ENCODE measurements at regions not wholly inside any gene's neighbourhood (a gene's known extent, or its start where the extent isn't known, plus 50 kb on each side); places are given as distances from the start of the nearest gene placed in this dataset.

DNA sequence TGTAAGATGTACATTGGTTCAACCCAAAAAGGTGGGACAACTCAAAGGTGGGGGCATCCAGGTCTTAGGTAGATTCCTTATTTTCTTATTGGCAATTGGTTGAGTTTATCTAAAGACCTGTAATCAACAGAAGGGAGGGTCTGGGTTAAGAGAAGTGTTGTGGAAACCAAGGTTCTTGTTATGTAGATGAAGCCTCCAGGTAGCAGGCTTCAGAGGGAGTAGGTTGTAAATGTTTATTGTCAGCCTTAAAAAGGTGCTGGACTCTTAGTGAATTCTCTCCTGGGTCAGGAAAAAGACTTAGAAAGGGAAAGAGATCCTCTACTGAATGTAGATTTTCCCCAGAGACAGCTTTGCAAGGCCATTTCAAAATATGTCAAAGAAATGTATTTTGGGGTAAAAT, 125.3 kb upstream of the NDUFV2 start (continued):
- TF ChIP-seq SP1 (IDR thresholded peaks at IDR 0.05; ENCODE audit: low read depth), result no peak
- no peak for TF ChIP-seq ZFX (IDR thresholded peaks at IDR 0.05)

DNA sequence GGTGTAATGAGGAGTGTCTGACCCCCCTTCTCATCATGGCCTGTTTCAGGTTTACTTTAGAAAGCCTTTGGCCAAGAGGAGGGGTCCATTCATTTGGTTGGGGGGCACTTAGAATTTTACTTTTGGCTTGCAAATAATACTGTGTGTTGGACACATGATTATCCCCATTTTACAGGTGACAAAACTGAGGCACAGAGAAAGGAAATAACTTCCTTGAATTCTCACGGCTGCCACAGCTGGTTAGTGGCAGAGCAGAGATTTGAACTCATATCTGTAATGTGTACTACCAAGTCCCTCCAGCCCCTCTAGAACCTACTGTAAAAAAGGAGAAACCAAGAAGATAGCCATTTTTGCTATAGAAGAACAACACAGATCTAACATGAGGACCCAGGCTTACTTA, 124.8 kb upstream of the NDUFV2 start:
- Histone ChIP-seq H3K9me2 (ENCODE audit: insufficient read depth) (no peaks in the 10 kb centered on the region), H3K9me3 (ENCODE audit: control insufficient read depth in 1 of 2, insufficient read depth in 1 of 2, low read depth in 1 of 2, low read length in 2 of 2) (no peaks in the 10 kb centered on the region; a peak in 1 of 4 replicates), H3K79me2 (ENCODE audit: insufficient read depth, low read length) (no peaks in the 10 kb centered on the region), H2AFZ (ENCODE audit: low read depth, low read length, poor library complexity, severe bottlenecking) (no peak overlapping the region), H4K20me1 (ENCODE audit: insufficient read depth) (no peaks in the 10 kb centered on the region), H3K36me3 (ENCODE audit: control insufficient read depth in 1 of 2, insufficient read depth in 2 of 2, low read length in 2 of 2) (no peaks in the 10 kb centered on the region), H3K4me1 (ENCODE audit: control insufficient read depth in 1 of 2, insufficient read depth in 2 of 2, low read length in 2 of 2) (peaks cover 0 to 5% of the 10 kb centered on the region in 2 experiments; a peak in 1 of 4 replicates), H3K4me3 (replicated peaks in 1 of 2; ENCODE audit: low read depth in 1 of 2, low read length in 2 of 2) (no peak overlapping the region), H3K27ac (ENCODE audit: low read depth, low read length) (no peak overlapping the region), H3K9ac (ENCODE audit: low read length) (no peak overlapping the region), H3K27me3 (ENCODE audit: insufficient read depth, low read length) (no peaks in the 10 kb centered on the region), H3K4me2 (ENCODE audit: low read length) (no peak overlapping the region)
- ChIA-PET CTCF (no interaction called here), RAD21 (ENCODE audit: low non-redundant PET in 1 of 2, low total read pairs in 2 of 2, uncharacterized antibody in 2 of 2, unreplicated experiment in 2 of 2) (no interaction called here), POLR2A (no interaction called here)
- no TSS peak for BruUV-seq (replicated peaks)
- ATAC-seq, result no peak
- TF ChIP-seq POLR2A (IDR thresholded peaks at IDR 0.05; ENCODE audit: borderline replicate concordance, extremely low read depth, insufficient read depth, insufficient read length), result no peak
- no peak for TF ChIP-seq RAD21 (IDR thresholded peaks at IDR 0.05; ENCODE audit: low read depth)
- TF ChIP-seq, protein P1, sequence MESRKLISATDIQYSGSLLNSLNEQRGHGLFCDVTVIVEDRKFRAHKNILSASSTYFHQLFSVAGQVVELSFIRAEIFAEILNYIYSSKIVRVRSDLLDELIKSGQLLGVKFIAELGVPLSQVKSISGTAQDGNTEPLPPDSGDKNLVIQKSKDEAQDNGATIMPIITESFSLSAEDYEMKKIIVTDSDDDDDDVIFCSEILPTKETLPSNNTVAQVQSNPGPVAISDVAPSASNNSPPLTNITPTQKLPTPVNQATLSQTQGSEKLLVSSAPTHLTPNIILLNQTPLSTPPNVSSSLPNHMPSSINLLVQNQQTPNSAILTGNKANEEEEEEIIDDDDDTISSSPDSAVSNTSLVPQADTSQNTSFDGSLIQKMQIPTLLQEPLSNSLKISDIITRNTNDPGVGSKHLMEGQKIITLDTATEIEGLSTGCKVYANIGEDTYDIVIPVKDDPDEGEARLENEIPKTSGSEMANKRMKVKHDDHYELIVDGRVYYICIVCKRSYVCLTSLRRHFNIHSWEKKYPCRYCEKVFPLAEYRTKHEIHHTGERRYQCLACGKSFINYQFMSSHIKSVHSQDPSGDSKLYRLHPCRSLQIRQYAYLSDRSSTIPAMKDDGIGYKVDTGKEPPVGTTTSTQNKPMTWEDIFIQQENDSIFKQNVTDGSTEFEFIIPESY (IDR thresholded peaks at IDR 0.05; ENCODE audit: extremely low read depth, insufficient replicate concordance, low read length), result no peak
- TF ChIP-seq EZH2 (IDR thresholded peaks at IDR 0.05), result no peak
- no peak for TF ChIP-seq CEBPB (IDR thresholded peaks at IDR 0.05; ENCODE audit: low read depth)
- no peak for TF ChIP-seq SIN3A (IDR thresholded peaks at IDR 0.05; ENCODE audit: low read depth)
- TF ChIP-seq FOSL1 (IDR thresholded peaks at IDR 0.05; ENCODE audit: low read depth), result no peak
- no peak for TF ChIP-seq EGR1 (IDR thresholded peaks at IDR 0.05; ENCODE audit: low read depth)
- no peak for TF ChIP-seq ELF1 (IDR thresholded peaks at IDR 0.05; ENCODE audit: borderline replicate concordance, low read depth)
- TF ChIP-seq ZFX (IDR thresholded peaks at IDR 0.05), result no peak
- TF ChIP-seq, protein P2, sequence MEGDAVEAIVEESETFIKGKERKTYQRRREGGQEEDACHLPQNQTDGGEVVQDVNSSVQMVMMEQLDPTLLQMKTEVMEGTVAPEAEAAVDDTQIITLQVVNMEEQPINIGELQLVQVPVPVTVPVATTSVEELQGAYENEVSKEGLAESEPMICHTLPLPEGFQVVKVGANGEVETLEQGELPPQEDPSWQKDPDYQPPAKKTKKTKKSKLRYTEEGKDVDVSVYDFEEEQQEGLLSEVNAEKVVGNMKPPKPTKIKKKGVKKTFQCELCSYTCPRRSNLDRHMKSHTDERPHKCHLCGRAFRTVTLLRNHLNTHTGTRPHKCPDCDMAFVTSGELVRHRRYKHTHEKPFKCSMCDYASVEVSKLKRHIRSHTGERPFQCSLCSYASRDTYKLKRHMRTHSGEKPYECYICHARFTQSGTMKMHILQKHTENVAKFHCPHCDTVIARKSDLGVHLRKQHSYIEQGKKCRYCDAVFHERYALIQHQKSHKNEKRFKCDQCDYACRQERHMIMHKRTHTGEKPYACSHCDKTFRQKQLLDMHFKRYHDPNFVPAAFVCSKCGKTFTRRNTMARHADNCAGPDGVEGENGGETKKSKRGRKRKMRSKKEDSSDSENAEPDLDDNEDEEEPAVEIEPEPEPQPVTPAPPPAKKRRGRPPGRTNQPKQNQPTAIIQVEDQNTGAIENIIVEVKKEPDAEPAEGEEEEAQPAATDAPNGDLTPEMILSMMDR (IDR thresholded peaks at IDR 0.05 in 2 of 3, conservative IDR thresholded peaks at IDR 0.05 in 1 of 3; ENCODE audit: borderline replicate concordance in 1 of 3, insufficient read depth in 1 of 3, low read depth in 2 of 3, low read length in 2 of 3), result no peak
- intact Hi-C loops (cut with micrococcal nuclease), result no loop called here
- no peak for DNase-seq (ENCODE audit: low read depth, low spot score)

Measured in HCT116 (cell line).